ENCODE measurements at regions not wholly inside any gene's neighbourhood (a gene's known extent, or its start where the extent isn't known, plus 50 kb on each side); places are given as distances from the start of the nearest gene placed in this dataset.

- DNase-seq (ENCODE audit: low read depth, low spot score): no peak
Observed at GRCh38 chr20:55605594-55605993, 399.7 kb downstream of the CBLN4 start.

- DNase-seq (ENCODE audit: low read depth, low spot score): no peak
Observed at GRCh38 chr20:55597526-55597925, 407.8 kb downstream of the CBLN4 start.

DNA sequence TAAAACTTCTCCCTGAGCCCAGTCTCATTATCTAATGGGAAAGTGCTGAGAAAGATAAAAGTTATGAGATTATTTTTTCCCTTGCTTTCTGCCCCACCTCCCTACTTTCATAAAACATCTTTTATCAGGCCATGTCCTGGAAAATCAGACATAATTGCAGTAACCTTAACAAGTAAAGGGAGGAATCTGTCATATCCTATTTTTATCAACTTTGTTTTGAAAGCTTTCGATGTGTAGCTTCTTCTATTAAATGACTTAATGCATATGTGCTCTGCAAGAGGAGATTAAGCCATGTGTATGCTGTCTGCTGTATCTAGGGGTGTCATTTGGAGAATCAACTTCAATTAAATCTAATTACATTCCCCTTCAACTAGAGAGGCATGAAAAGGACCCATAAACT, 408.9 kb downstream of the CBLN4 start:
- DNase-seq (ENCODE audit: low read depth, low spot score): no peak

GRCh38 chr20:55592866-55593265, 412.5 kb downstream of the CBLN4 start:
- DNase-seq (ENCODE audit: low read depth, low spot score): no peak

GRCh38 chr20:55586610-55587009, 418.7 kb downstream of the CBLN4 start:
- no peak for DNase-seq (ENCODE audit: low read depth, low spot score)

DNA sequence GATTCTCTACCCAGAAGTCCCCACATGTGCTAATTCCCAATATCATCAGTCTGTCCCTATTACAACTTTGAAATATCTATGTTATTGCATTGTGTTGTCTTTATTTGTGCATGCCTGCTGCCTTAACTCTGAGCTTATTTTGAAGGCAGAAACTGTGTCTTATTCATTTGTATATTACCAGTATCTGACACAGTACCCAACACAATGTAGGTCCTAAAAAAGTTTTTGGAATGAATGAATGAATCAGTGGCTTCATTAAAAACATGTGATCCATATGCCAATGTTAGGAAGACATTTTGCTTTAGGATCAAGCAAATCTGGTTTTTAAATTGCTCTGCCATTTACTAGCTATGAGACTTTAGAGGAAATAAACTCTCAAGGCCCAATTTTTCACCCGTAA, 420.4 kb downstream of the CBLN4 start:
- no peak for DNase-seq (ENCODE audit: low read depth, low spot score)

GRCh38 chr20:55584307-55584706, 421.0 kb downstream of the CBLN4 start:
- no peak for DNase-seq (ENCODE audit: low read depth, low spot score)

DNA sequence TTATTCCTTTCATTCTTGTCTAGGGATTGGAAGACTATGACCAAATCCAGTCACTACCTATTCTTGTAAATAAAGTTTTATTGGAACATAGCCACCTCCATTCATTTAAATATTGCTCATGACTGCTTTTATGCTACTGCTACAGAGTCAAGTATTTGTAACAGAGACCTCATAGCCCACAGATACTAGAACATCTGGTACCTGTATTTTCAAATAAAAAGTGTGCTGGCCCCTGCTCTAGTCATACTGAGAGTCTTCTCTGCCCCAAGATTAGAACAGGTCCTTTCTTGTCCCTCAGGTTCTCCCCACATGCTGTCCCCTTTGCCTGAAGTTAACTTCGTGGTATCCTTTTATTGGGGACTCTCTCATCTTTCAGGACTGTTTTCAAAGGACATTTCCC, 422.3 kb downstream of the CBLN4 start:
- no peak for DNase-seq (ENCODE audit: low read depth, low spot score)

DNA sequence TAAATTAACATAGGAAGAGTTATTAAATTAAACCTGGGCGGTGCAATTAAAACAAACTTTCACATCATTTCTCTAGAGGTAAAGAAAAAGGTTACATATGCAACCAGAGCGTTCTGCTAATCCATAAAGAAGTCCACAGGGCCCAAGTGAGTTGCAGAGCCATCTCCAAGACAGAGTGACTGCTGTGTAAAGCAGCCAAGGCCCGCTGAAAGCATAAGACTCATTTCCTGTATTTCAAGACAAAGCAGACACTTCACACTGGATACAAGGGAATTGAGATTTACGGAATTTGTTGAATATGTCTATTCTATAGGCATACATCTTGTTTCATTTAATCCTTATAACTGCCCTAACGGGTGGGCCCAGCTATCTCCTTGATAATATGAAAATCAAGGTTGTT, 422.8 kb downstream of the CBLN4 start:
- no peak for DNase-seq (ENCODE audit: low read depth, low spot score)

GRCh38 chr20:55581519-55581918, 423.8 kb downstream of the CBLN4 start:
- no peak for DNase-seq (ENCODE audit: low read depth, low spot score)

GRCh38 chr20:55580475-55580874, 424.8 kb downstream of the CBLN4 start:
- no peak for DNase-seq (ENCODE audit: low read depth, low spot score)

DNA sequence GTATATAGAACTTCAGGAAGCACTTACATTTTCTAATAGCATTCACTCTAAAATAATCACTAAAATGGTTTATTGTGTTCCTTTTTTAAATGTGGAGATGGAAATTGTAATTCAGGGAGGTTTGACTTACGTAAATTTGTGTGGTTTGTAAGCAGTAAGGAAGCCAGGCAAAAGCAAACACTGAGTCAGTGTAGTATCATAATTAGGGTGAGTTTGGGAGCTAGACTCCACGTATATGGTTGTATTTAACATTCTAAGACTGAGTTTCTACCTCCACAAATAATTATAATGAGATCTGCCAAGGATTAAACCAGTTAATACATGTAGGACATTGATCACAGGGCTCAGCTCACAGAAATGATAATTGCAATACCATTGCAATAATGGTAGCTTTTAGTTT, 425.5 kb downstream of the CBLN4 start:
- no peak for DNase-seq (ENCODE audit: low read depth, low spot score)

DNA sequence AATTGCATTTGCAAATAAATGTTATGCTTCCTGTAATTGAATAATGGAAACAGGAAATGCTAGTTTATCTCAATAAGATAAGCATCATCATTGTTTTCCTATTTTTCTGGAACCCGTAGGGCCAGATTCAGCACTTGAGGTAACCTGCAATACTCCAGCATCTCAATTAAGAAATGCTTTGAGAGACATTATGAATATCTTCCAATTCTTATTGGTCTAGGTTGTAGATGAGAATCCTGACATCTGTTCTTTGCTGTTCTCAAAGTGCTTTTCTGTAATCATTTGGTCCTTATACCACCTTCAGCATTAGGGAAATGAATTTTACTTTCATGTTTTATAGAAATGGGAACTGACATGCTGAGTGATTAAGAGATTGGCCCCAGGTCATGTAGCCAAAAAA, 428.3 kb downstream of the CBLN4 start:
- DNase-seq (ENCODE audit: low read depth, low spot score): no peak

DNA sequence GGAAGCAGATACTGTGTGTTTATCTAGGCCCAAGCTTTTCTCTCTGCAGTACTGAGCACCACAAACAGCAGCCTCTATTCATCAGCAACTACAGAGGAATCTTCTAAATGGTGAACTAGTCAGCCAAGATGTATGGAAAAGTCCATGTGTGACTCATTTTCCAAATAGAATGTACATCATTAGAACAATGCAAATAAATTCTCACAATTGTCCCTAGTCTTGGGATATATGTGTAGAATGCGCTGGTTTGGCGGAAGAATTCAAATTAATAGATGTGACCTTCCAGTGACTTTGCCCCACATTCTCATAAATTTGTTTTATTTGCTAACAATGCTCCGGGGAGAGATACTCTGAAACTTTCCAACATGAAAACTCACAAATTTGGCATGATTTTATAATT, 436.2 kb downstream of the CBLN4 start:
- no peak for DNase-seq (ENCODE audit: low read depth, low spot score)

DNA sequence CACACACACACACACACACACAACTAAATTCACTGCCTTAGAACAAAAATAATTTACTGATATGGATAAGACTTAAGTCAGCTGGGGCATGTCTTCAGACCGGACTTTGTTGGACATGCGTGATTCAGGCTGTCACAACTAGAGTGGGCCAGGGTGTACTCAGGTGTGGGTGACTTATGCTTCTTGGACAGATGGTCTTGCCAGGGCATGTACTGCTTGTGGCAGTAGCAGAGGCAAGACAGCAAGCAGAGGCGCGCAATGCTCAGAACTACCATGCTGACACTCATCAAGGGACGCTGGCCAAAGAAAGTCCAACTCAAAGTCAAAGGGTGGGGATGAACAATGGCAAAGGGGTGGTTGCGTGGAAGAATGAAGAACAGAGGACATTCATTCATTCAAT, 437.5 kb downstream of the CBLN4 start:
- DNase-seq (ENCODE audit: low read depth, low spot score): no peak

DNA sequence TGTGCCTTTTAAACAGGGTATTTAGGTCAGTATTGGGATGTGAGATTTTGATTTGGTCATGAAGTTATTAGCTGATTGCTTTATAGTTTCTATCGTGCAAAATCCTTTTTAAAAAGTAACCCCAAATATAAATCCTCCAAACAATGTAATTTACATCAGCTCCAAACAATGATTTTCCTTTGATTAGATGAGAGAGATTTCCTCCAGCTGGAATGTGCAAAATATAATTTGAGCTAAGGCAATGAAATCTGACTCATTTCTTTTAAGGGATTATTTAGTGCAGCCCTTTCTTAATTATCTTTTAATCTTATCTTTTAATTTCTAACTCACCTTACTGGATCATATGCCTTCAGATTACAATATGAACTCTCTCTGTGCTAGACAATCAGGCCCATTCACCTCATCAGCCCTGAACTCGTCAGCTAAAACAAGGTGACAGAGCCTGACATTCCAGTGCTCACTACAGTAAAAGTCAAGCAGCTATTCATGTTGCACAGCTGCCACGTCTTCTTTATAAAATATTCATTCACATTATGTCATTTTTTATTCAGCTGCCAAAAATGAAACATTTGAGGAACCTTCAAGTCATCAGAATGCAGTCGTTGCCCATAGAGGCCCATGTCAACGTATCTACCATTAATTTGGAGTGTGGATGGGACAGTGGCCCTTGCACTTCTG, 440.1 kb downstream of the CBLN4 start:
- no peak for DNase-seq (ENCODE audit: low read depth, low spot score)

DNA sequence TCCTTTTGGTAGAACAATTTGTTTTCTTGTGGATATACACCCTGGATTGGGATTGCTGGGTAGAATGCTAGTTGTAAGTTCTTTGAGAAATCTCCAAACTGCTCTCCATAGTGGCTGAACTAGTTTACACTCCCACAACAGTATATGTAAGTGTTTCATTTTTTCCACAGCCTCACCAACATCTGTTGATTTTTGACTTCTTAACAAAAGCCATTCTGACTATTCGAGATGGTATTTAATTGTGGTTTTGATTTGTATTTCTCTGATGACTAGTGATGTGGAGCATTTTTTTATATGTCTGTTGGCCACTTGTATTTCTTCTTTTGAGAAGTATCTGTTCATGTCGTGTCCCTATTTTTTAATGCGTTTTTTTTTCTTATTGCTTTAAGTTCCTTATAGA, 444.1 kb downstream of the CBLN4 start:
- no peak for DNase-seq (ENCODE audit: low read depth, low spot score)

DNA sequence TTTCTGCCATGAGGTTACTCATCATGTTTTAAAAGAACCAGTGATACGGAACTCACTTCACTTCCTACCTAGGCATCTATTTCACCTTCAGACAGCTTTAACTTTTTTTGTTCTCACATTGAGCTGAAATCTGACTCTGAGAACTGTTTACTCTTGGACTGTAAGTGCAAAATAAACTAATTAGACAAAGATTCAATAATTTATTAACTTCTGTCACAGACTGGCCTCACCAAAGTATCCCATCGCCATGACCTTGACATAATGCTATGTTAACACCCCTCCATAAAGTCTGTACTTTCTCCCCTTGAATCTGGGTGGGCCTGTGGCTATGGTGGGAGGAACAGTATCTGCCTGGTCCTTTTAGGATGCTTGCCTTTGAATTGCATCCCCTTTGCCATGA, 448.1 kb downstream of the CBLN4 start:
- DNase-seq (ENCODE audit: low read depth, low spot score): no peak

GRCh38 chr20:55555075-55555650, 450.2 kb downstream of the CBLN4 start:
- no peak for DNase-seq (ENCODE audit: low read depth, low spot score)

DNA sequence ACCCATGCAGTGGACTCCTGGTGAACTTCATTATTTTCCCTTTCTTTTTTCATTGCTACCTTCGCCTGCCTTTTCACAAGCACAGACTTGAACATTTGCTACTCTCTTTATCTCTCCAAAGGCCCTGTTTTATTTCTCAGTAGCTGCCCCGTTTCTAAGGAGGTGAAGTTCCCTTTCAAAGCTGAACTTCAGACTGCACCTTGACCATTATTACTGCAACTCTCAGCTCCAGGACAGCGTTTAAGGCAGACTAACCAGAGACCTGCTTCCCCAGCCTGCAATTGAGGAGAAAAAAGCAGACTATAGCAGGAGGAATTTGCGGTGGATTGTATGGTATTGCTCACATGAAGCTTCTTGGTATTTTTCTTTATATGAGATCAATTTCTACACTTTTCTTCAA, 460.7 kb downstream of the CBLN4 start:
- DNase-seq (ENCODE audit: low read depth, low spot score): no peak

- DNase-seq (ENCODE audit: low read depth, low spot score): no peak
Observed at GRCh38 chr20:55540486-55540885, 464.8 kb downstream of the CBLN4 start.

DNA sequence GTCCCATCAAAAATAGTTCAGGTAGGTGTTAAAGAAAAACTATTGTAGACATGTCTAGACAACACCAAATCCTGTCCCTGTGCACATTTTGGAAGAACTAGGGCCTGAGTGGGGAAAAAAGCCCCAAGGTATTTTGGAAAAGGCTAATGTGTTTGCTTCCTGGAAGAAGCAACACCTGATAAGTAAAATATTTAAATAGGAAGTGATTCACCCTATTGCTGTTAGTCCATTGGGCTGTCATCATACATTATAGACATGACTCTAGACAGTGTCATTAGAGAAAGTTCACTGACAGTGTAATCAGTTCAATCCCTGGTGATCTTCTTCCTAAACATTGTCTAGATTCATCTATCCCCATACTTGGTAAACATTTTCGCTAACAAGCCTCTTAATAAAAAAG, 465.3 kb downstream of the CBLN4 start:
- no peak for DNase-seq (ENCODE audit: low read depth, low spot score)

- DNase-seq (ENCODE audit: low read depth, low spot score): no peak
Observed at GRCh38 chr20:55538261-55538908, 466.9 kb downstream of the CBLN4 start.

All from pulmonary artery endothelial cell (primary cell).